ENCODE measurements at regions not wholly inside any gene's neighbourhood (a gene's known extent, or its start where the extent isn't known, plus 50 kb on each side); places are given as distances from the start of the nearest gene placed in this dataset.
"Not testable (repeated sequence)": the region's sequence is repeated elsewhere in the genome, so short reads cannot be mapped to it uniquely, and the experiment has no call there.

GRCh38 chr5:72588640-72589039, 81.4 kb upstream of the ZNF366 start:
- DNase-seq (ENCODE audit: low spot score), result no peak

- no peak for DNase-seq (ENCODE audit: low spot score)
These were observed 80.6 kb upstream of the ZNF366 start for GRCh38 chr5:72587661-72588308.

GRCh38 chr5:72586788-72587530, 79.7 kb upstream of the ZNF366 start:
- peak; percentile 18 for DNase-seq (ENCODE audit: low spot score)

- no peak for DNase-seq (ENCODE audit: low spot score)
These were observed 77.3 kb upstream of the ZNF366 start for GRCh38 chr5:72584466-72584865.

GRCh38 chr5:72579290-72579689, 72.1 kb upstream of the ZNF366 start:
- not testable (repeated sequence) for DNase-seq (ENCODE audit: low spot score)

GRCh38 chr5:72572236-72572765, 65.1 kb upstream of the ZNF366 start:
- DNase-seq (ENCODE audit: low spot score), result no peak

GRCh38 chr5:72569408-72569944, 62.3 kb upstream of the ZNF366 start:
- DNase-seq (ENCODE audit: low spot score), result no peak

GRCh38 chr5:72566746-72567145, 59.5 kb upstream of the ZNF366 start:
- DNase-seq (ENCODE audit: low spot score), result no peak

GRCh38 chr5:72565513-72566289, 58.5 kb upstream of the ZNF366 start:
- no peak for DNase-seq (ENCODE audit: low spot score)

GRCh38 chr5:72562717-72563116, 55.5 kb upstream of the ZNF366 start:
- DNase-seq (ENCODE audit: low spot score), result no peak

- no peak for DNase-seq (ENCODE audit: low spot score)
These were observed 54.1 kb upstream of the ZNF366 start for GRCh38 chr5:72561148-72561972.

GRCh38 chr5:72559866-72560766, 52.9 kb upstream of the ZNF366 start:
- DNase-seq (ENCODE audit: low spot score), result no peak

GRCh38 chr5:72558383-72558782, 51.2 kb upstream of the ZNF366 start:
- no peak for DNase-seq (ENCODE audit: low spot score)

GRCh38 chr5:72558046-72558336, 50.8 kb upstream of the ZNF366 start:
- DNase-seq (ENCODE audit: low spot score), result no peak

GRCh38 chr5:72557167-72558045, 50.2 kb upstream of the ZNF366 start:
- DNase-seq (ENCODE audit: low spot score), result no peak

Data from hepatic stellate cell (primary cell).